ENCODE measurements at regions not wholly inside any gene's neighbourhood (a gene's known extent, or its start where the extent isn't known, plus 50 kb on each side); places are given as distances from the start of the nearest gene placed in this dataset.
"Not testable (repeated sequence)": the region's sequence is repeated elsewhere in the genome, so short reads cannot be mapped to it uniquely, and the experiment has no call there.

- not testable (repeated sequence) for TF ChIP-seq POLR2A, CTCF (IDR thresholded peaks at IDR 0.05)
Observed at GRCh38 chr5:34186108-34186507, 143.1 kb upstream of the C1QTNF3 start.
